Endothelial cell of umbilical vein (primary cell): ENCODE measurements at regions not wholly inside any gene's neighbourhood (a gene's known extent, or its start where the extent isn't known, plus 50 kb on each side); places are given as distances from the start of the nearest gene placed in this dataset.

Source experiments
- BruUV-seq: library from RNA; stranded (reverse); fragments of 400-500 nt; replicated peaks from 2 replicates; lab custom pipeline; 2021; lab: Mats Ljungman, UMichigan
- CTCF ChIA-PET: fragments of 300-600, 350-600 bp; sonication (Branson Sonifier 250); formaldehyde crosslinking; loops from one replicate; lab custom pipeline; 2021; ENCODE audit warnings: antibody characterized with exemption, inconsistent platforms; lab: Charles Lee
- POLR2A ChIA-PET: fragments of 300-600, 350-600 bp; sonication (Branson Sonifier 250); formaldehyde crosslinking; loops from one replicate; lab custom pipeline; 2021; ENCODE audit warnings: antibody characterized with exemption, inconsistent platforms; lab: Charles Lee
- DNase-seq: peaks from one replicate; pipeline ENCODE4 v3.0.0-alpha.2; 2011; ENCODE audit warnings: low read depth, low spot score
- FAIRE-seq: peaks from 2 replicates; lab custom pipeline; 2011; peaks lifted over from hg19 to GRCh38; lab: Jason Lieb, UNC
- H2AFZ ChIP-seq: 2 replicates; pipeline ENCODE4 v1.6.0; 2012; ENCODE audit warnings: low read depth, low read length, control low read depth, inconsistent platforms
- H3K27ac ChIP-seq: 2 replicates; pipeline ENCODE4 v1.5.1; 2011; ENCODE audit warnings: low read depth, mild to moderate bottlenecking, control low read depth, low read length, moderate library complexity; ENCODE audit not compliant: insufficient read depth
- H3K27me3 ChIP-seq, 2 experiments: 2 replicates each; pipeline versions ENCODE4 v1.6.0 to v1.6.1; 2011; ENCODE audit warnings: low read length in 2 of 2, mixed read lengths in 1 of 2; ENCODE audit not compliant: control insufficient read depth in 2 of 2, insufficient read depth in 2 of 2
- H3K36me3 ChIP-seq, 2 experiments: 2 replicates in 1 of 2; 3 replicates in 1 of 2; pipeline ENCODE4 v1.5.1; 2011; ENCODE audit warnings: low read length in 2 of 2, mild to moderate bottlenecking in 1 of 2, moderate library complexity in 1 of 2; ENCODE audit not compliant: control insufficient read depth in 2 of 2, insufficient read depth in 2 of 2; ENCODE audit errors: extremely low read depth in 1 of 2
- H3K4me1 ChIP-seq: 3 replicates; pipeline ENCODE4 v1.5.1; 2011; ENCODE audit warnings: mild to moderate bottlenecking, low read length; ENCODE audit not compliant: control insufficient read depth, insufficient read depth; ENCODE audit errors: extremely low read depth
- H3K4me2 ChIP-seq: 2 replicates; pipeline ENCODE4 v1.6.1; 2011; ENCODE audit warnings: low read length, control low read depth, mixed read lengths; ENCODE audit not compliant: insufficient read depth
- H3K4me3 ChIP-seq, 3 experiments: fragments of 200-600 bp in 1 of 3; sonication (generic), shearing (Covaris generic) in 1 of 3; replicated peaks in 1 of 3; 2 replicates each; pipeline ENCODE4 v1.5.1; 2011 to 2016; ENCODE audit warnings: control low read depth in 3 of 3, low read length in 3 of 3, mild to moderate bottlenecking in 2 of 3, inconsistent platforms in 1 of 3, low read depth in 1 of 3, moderate library complexity in 1 of 3; ENCODE audit not compliant: insufficient read depth in 1 of 3
- H3K79me2 ChIP-seq: 2 replicates; pipeline ENCODE4 v1.6.0; 2012; ENCODE audit warnings: low read length, inconsistent platforms; ENCODE audit not compliant: control insufficient read depth, insufficient read depth
- H3K9ac ChIP-seq: replicated peaks from 2 replicates; pipeline ENCODE3; 2011; ENCODE audit warnings: low read length, control low read depth; ENCODE audit not compliant: insufficient read depth; ENCODE audit errors: extremely low read depth
- H3K9me1 ChIP-seq: replicated peaks from 3 replicates; pipeline ENCODE4 v1.6.0; 2011; ENCODE audit warnings: mild to moderate bottlenecking, low read length; ENCODE audit not compliant: control insufficient read depth, insufficient read depth; ENCODE audit errors: extremely low read depth
- H3K9me3 ChIP-seq: replicated peaks from 2 replicates; pipeline ENCODE4 v1.5.1; 2012; ENCODE audit warnings: low read length, inconsistent platforms; ENCODE audit not compliant: control insufficient read depth, insufficient read depth
- H4K20me1 ChIP-seq: replicated peaks from 2 replicates; pipeline ENCODE3; 2011; ENCODE audit warnings: mild to moderate bottlenecking, low read length; ENCODE audit not compliant: control insufficient read depth, insufficient read depth; ENCODE audit errors: extremely low read depth
- CTCF ChIP-seq, 2 donors: IDR thresholded peaks; 1 replicate in 1 of 2; 2 replicates in 1 of 2; pipeline ENCODE4 v1.5.1; 2011; ENCODE audit warnings: low read length in 2 of 2, mild to moderate bottlenecking in 2 of 2, moderate library complexity in 2 of 2, control low read depth in 1 of 2, inconsistent platforms in 1 of 2, low read depth in 1 of 2; ENCODE audit not compliant: insufficient read depth in 1 of 2; ENCODE audit errors: extremely low read depth in 1 of 2
- EZH2 ChIP-seq: IDR thresholded peaks from 2 replicates; pipeline ENCODE4 v1.6.1; 2012; ENCODE audit warnings: borderline replicate concordance, low read depth, mild to moderate bottlenecking, moderate library complexity, low read length, inconsistent platforms; ENCODE audit not compliant: severe bottlenecking
- FOS ChIP-seq: IDR thresholded peaks from 2 replicates; pipeline ENCODE4 v1.6.1; 2011; ENCODE audit warnings: mild to moderate bottlenecking, low read length, moderate library complexity, borderline replicate concordance; ENCODE audit not compliant: insufficient read depth
- GATA2 ChIP-seq: IDR thresholded peaks from 2 replicates; pipeline ENCODE4 v1.7.0; 2011; ENCODE audit warnings: low read depth, mild to moderate bottlenecking, moderate library complexity, mixed read lengths, low read length; ENCODE audit not compliant: insufficient read length, insufficient read depth
- JUN ChIP-seq: IDR thresholded peaks from 2 replicates; pipeline ENCODE4 v1.6.1; 2011; ENCODE audit warnings: borderline replicate concordance, low read depth; ENCODE audit not compliant: insufficient read length, insufficient read depth
- MAX ChIP-seq: IDR thresholded peaks from 2 replicates; pipeline ENCODE4 v1.6.1; 2011; ENCODE audit not compliant: insufficient read depth, insufficient read length
- POLR2A ChIP-seq: IDR thresholded peaks from 2 replicates; pipeline ENCODE4 v1.6.1; 2012; ENCODE audit warnings: low read depth, mild to moderate bottlenecking, control low read depth, low read length
- POLR2AphosphoS5 ChIP-seq: IDR thresholded peaks from 2 replicates; pipeline ENCODE4 v1.6.1; 2012; ENCODE audit warnings: low read depth, mild to moderate bottlenecking, control low read depth, low read length, moderate library complexity; ENCODE audit not compliant: insufficient read depth
- dilution Hi-C: fragments of 300-500 bp; cut with MboI; formaldehyde crosslinking; loops from one replicate; pipeline ENCODE4 v1.15.0; 2019; ENCODE audit warnings: low sequenced_read_pairs; ENCODE audit not compliant: extremely low pct_ligation_motif_present
- intact Hi-C: fragments of 100-400 bp; cut with micrococcal nuclease; formaldehyde crosslinking; loops from one replicate; pipeline ENCODE4 v1.10.0; 2022

- Histone ChIP-seq H3K4me3 (no peak overlapping the region), H2AFZ (no peak overlapping the region), H3K9ac (no peak overlapping the region), H3K4me1 (no peaks in the 10 kb centered on the region), H3K79me2 (no peaks in the 10 kb centered on the region), H3K4me2 (no peak overlapping the region), H4K20me1 (no peaks in the 10 kb centered on the region), H3K27ac (no peak overlapping the region), H3K36me3 (no peaks in the 10 kb centered on the region), H3K9me1 (no peaks in the 10 kb centered on the region), H3K27me3 (peaks cover 3 to 10% of the 10 kb centered on the region in 2 experiments), H3K9me3 (no peaks in the 10 kb centered on the region)
- no TSS peak for BruUV-seq
- intact Hi-C loops (no loop called here), dilution Hi-C loops (no loop called here)
- POLR2A ChIA-PET, result no interaction called here
- CTCF ChIA-PET, result interaction anchor here (0.5 to 1.0 kb wide), 4 partner anchors 14 to 1750 kb away, joined by 3 to 4 read pairs (median 3); no protein-coding TSS in a partner anchor
- no peak for TF ChIP-seq POLR2A
- TF ChIP-seq EZH2, result no peak
- no peak for TF ChIP-seq FOS
- TF ChIP-seq POLR2AphosphoS5, result no peak
- TF ChIP-seq CTCF (IDR thresholded peaks at IDR 0.05; ENCODE audit: extremely low read depth in 1 of 2, insufficient read depth in 1 of 2, low read depth in 1 of 2, low read length in 2 of 2), result no peak
- TF ChIP-seq JUN, result no peak
- TF ChIP-seq GATA2, result no peak
- TF ChIP-seq MAX, result no peak
- FAIRE-seq (no peak), DNase-seq (no peak)
Measured at GRCh38 chr7:26556061-26556881, 264.6 kb downstream of the SNX10 start.
